HFF-Myc (cell line): ENCODE measurements at regions not wholly inside any gene's neighbourhood (a gene's known extent, or its start where the extent isn't known, plus 50 kb on each side); places are given as distances from the start of the nearest gene placed in this dataset.

Experiments
- DNase-seq: peaks from one replicate; pipeline ENCODE4 v3.0.0-alpha.2; 2011; ENCODE audit warnings: low read depth; ENCODE audit errors: extremely low read depth
- H3K4me3 ChIP-seq: replicated peaks from 2 replicates; pipeline ENCODE4 v1.5.1; 2011; ENCODE audit warnings: low read depth, mild to moderate bottlenecking, control low read depth, low read length
- CTCF ChIP-seq: IDR thresholded peaks from 2 replicates; pipeline ENCODE4 v1.5.1; 2012; ENCODE audit warnings: mild to moderate bottlenecking, low read depth, low read length, control low read depth; ENCODE audit errors: missing control alignments

DNA sequence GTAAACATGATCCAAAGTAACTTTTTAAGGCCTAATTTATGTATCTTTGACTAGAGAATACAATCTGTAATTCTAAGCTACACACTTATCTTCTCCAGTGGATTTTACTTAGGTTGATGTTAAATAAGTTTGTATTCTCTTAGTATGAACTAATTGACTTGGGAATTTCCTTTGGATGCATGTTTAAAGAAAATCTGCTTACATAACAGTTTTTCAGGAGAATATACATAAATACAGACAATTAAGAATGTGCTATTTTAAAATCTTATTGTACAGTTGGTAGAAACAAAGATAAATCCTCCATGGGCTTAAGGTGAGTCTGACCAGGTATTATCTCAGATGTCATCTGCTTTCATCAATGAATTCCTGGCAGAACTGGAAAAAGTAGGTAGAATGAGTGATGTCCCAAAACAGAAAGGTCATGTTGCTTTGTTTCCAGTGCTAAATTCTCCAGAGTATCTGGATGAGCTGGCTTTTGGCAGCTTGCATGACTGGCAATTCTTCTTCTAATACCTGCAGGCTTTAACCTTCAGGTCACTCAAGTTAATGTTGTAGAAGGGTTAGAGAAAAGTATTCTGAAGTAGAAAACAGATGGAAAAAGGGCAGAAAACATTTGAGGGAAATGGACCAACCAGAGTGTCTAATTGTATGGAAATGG is 150.6 kb downstream of the MACIR start:
- TF ChIP-seq CTCF: no peak
- no peak for DNase-seq
- no peak overlapping the region for H3K4me3 ChIP-seq

DNA sequence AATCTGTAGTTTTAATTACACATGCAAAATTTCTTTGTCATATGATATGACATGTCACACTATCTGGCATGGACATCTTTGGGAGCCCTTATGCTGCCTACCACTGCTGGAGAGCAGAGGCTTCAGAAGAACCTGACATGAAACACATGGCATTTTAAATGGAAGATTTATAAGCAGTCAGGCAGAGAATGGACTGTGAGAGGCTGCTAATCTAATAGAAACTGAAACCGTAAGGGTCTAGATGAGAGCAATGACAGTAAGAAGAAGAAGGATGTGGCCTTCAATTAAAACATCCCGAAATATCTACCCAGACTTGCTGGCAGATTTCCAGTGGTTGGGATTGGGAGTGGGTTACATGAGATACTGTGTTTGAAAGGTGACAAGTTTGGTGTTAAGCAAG is 149.8 kb downstream of the MACIR start:
- H3K4me3 ChIP-seq: no peak overlapping the region
- TF ChIP-seq CTCF: no peak
- no peak for DNase-seq

GRCh38 chr5:103407402-103407801 is 148.8 kb downstream of the MACIR start:
- TF ChIP-seq CTCF: no peak
- no peak for DNase-seq
- no peak overlapping the region for H3K4me3 ChIP-seq

DNA sequence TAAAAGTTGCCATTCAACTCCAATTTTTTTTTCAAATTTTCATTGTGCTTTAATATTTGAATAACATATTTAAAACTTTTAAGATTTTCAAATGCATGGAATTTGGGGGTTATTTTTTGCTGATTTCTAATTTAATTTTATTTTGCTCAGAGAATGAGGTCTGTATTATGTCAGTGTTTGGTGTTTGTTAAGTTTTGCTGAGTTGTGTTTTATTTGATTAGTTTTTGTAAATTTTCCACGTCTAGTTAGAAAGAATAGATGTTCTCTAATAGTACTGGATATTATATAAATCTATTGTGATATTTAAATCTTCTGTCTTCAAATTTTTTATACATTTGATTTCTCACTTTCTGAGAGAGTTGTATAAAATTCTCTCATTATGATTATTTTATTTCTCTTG is 145.9 kb downstream of the MACIR start:
- no peak overlapping the region for H3K4me3 ChIP-seq
- no peak for TF ChIP-seq CTCF
- DNase-seq: no peak

DNA sequence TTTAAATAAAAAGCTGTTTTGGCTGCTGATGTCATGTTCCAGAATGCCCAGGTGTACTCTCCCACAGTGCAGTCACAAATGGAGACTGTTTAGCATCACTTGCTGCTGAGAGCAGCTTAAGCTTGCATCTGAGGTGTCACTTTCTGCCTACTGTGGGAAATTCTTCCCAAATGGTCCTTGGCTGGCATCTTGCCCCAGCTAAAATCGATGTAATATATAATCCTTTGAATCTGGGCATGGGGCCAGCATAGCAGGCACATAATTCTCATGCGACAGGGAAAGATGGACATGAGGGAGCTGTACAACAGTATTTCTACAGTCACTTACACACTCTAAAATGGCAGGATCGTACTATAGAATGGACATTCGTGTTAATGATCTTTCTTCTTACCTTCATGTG is 144.3 kb downstream of the MACIR start:
- H3K4me3 ChIP-seq: no peak overlapping the region
- no peak for DNase-seq
- no peak for TF ChIP-seq CTCF

DNA sequence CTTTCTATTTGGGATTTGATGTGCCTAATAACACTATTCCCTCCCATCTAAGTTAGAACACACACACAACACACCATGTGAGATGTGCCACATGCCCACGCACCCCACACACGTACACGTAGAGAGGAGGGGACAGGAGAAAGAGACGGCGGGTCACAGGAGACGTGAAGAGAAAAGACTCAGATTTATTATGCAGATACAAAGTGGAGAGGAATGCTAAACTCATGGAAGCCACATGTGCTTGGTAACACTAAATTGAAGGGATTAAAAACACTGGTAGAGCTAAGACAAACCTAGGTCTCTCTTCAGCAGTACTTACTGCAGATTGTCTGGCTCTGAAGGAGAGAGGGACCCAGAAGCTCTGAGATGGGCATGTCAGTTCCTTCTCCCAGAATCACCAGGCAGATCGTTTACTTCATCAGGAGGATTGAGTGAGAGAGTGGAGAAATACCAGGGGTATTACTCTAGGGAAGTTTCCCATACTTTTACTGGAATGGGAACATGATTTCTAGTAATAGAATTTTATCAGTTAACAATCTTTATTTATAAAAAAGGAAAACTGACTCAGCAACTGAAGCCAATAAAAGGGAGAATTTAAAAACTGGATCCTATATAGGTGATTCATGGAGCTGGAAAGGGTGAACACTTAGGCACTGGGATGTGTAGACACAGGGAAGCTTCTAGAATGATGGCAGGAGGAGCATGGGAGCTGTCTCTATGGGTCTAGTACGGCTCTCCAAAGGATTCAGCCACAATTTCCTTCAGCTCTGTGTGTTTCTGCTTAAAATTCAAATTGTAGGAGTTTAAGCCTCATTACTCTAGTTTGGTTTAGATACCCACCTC is 139.4 kb downstream of the MACIR start:
- DNase-seq: peak; percentile 16
- TF ChIP-seq CTCF: no peak
- H3K4me3 ChIP-seq: no peak overlapping the region
